ENCODE measurements at regions not wholly inside any gene's neighbourhood (a gene's known extent, or its start where the extent isn't known, plus 50 kb on each side); places are given as distances from the start of the nearest gene placed in this dataset.

DNA sequence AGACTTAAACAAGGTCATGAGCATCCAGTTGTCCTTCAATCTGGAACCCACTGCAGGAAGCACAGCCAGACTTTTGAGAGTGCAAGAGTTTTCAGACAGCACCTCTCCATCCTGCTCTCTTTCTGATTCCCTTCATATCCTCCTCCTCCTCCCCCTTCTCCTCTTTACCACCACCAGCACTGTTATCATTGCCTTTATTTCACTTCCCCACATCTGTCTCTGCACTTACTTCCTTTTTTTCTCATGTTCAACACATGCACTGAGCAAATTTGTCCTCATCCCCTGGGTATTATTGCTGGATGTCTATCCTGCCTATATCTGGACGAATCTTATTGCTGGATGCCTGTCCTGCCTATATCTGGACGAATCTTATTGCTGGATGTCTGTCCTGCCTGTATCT lies 554.8 kb downstream of the DHX35 start:
- no peak for DNase-seq

DNA sequence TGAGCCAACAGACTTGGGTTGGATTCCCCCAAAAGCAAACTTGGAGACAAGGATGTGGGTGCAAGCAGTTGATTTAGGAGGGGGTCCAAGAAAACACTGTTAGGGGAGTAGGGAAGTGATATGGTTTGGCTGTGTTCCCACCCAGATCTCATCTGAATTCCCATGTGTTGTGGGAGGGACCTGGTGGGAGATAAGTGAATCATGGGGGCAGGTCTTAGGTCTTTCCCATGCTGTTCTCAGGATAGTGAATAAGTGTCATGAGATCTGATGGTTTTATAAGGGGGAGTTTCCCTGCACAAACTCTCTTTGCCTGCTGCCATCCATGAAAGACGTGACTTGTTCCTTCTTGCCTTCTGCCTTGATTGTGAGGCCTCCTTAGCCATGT lies 542.6 kb downstream of the DHX35 start:
- DNase-seq: no peak

DNA sequence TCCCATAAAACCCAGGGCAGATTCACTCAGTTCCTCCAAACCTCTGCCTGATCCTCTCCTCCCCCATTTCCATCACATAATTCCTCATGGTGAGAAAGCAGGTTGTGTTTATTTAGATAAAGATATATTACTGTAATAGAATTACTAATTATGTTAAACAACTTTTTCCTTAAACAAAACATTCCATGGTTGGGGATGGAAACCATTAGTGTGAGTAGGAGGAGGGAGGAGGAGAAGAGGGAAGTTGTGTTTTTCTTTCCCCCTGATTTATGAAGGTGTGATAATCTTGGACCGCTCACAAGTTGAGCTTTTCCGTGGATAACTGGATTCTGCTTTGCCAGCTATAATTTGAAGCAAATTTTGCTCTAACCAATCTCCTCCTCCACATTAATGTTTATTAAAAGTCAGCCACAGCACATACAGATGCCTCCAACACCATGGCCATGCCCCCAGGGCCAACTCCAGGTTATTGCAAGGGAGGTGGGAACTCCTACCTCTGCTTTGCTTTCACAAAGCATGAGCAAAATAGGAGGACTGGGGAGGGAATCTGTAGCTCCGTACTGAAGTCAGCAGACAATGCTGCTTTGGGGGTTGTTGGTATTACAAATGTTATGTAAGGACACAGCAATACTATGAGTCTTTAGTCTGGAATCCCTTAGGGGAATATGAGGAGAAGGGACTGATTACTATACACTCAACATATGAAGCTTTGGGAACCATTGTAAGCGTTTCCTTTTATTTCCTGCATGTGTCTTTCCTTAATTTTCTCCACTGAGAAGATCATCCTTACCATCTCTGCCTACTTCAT lies 542.0 kb downstream of the DHX35 start:
- no peak for DNase-seq

DNA sequence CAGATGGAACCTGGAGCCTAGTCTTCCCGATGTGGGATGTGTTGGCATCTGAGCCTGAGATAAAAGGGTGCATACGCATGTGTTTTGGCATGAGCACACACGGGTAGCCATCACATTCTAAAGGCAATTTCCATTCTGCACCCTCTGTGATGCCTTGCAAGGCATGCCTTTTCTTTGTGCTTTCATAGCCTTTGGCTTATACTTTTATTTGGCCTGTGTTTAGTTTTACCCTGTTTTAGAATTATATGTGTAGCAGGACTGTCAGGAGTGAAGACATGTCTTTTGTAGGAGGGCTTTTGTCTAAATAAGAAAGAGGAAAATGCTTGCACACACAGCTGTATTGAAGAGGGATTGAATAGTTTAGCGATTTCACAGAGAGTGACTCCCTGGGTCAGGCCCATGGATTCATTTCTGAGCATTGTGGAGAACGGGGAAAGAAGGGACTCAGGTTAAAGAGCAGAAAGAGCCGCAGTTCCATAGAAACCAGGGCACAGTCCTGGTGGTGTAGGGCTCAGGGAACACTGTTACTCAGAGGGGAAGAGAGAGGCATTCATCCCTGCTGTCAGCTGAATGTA lies 530.2 kb downstream of the DHX35 start:
- DNase-seq: no peak

- no peak for DNase-seq
Observed at GRCh38 chr20:39491711-39492110, 529.6 kb downstream of the DHX35 start.

GRCh38 chr20:39489986-39490560 lies 527.9 kb downstream of the DHX35 start:
- DNase-seq: no peak

DNA sequence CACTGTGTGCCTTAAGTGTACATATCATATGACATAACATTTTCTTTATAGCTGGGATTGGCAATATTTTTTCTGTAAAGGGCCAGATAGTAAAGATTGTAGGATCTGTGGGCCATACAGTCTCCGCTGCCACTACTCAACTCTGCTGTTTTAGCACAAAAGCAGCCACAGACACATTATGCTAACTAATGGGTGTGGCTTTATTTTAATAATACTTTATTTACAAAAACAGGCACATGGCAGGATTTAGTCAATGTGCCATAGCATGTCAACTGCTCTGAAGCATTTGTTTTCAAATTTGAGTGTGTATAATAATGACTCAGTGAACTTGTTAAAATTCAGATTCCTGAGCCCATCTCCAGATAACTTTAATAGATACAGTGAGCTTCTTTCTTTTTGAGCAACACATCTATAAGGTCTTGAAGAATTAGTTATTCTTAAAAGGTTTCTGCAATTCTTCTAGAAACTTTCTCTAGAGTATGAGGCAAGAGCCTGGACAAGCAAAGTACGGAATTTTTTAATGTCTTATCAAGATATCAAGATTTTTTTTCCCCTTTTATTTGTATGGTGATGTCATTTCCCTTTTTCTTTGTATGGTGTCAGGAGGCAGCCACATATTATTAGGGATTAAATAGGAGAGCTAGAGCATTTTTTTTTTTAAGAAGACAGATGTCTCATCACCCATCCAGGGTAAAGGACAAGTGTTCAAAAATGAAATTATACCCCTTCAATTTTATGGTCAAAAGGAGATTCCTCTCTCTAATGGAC lies 518.3 kb downstream of the DHX35 start:
- DNase-seq: no peak

GRCh38 chr20:39479196-39479810 lies 517.2 kb downstream of the DHX35 start:
- no peak for DNase-seq

- no peak for DNase-seq
Observed at GRCh38 chr20:39474879-39475278, 512.7 kb downstream of the DHX35 start.

DNA sequence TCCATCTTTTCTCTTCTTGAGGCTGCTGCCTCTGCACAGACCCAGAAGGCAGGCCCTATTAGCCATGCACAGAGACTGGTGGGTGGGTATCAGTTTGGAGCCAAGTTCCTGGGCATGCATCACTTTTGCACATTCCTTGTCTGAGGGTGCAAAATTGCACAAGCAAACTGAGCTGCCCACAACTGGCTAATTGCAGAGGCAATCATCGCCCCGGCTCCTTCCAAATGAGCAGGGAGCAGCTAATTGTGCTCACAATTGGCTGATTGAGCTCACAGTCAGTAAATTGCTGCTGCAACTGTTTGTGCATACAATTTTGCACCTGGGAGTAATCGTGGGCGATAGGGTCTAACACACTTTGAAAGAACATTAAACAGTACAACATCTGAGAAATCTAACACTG lies 511.4 kb downstream of the DHX35 start:
- no peak for DNase-seq

- no peak for DNase-seq
Observed at GRCh38 chr20:39468703-39469102, 506.6 kb downstream of the DHX35 start.

DNA sequence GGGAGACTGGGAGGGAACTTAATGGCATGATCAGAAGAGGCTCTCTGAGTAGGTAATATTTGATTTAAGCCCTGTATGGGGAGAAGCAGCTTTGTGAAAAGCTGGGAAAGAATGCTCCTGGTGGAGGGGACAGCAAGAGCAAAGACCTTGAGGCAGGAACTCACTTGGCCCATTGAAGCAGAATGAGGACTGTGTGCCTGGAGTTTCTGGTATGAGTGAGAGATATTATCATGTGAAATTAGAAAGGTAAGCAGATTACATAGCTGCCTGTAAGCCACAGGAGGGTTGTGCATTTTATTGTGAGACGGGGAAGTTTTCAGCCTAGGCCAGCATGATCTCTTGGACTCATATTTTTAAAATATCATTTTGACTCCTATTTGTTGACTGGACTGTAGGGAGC lies 502.1 kb downstream of the DHX35 start:
- peak; percentile 14 for DNase-seq

GRCh38 chr20:39462416-39462945 lies 500.3 kb downstream of the DHX35 start:
- DNase-seq: no peak

GRCh38 chr20:39458452-39458851 lies 496.3 kb downstream of the DHX35 start:
- DNase-seq: no peak

- no peak for DNase-seq
Observed at GRCh38 chr20:39453890-39454289, 491.7 kb downstream of the DHX35 start.

DNA sequence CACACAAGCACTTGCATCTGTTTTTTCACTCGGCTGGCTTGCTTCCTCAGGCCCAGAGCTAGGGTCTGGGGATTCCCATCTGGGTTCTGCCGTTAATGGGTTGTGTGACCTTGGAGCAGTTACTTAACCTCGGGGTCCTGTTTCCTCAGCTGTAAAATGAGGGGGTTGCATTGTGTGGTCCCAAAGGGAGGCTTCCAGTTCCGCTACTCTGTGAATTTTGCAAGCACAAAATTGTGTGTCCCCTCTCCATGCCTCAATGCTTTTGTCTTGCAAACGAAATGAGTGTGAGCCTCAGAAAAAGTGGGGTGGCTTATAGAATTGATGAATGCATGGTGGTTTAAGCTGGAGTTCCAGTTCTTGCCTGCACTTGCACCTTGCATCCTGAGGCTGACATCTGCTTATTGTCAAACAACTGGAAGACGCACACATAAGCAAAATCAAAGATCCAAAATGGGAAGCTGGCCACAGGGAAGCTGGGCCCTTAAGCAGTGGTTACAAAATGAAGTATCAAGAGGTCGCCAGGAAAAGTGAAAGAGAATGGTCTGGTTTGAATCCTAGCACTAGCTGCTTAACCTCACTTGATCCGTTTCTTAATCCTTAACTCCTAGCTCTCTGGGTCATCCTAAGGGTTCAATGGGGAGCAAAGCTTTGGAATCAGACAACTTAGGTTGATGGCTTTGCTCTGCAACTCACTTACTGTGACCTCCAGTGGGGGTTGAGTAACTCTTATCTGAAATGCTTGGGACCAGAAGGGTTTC lies 490.6 kb downstream of the DHX35 start:
- DNase-seq: no peak

GRCh38 chr20:39451386-39451785 lies 489.2 kb downstream of the DHX35 start:
- DNase-seq: no peak

GRCh38 chr20:39446397-39446796 lies 484.3 kb downstream of the DHX35 start:
- no peak for DNase-seq

- DNase-seq: no peak
Observed at GRCh38 chr20:39445095-39445494, 483.0 kb downstream of the DHX35 start.

GRCh38 chr20:39433466-39433865 lies 471.3 kb downstream of the DHX35 start:
- DNase-seq: no peak

DNA sequence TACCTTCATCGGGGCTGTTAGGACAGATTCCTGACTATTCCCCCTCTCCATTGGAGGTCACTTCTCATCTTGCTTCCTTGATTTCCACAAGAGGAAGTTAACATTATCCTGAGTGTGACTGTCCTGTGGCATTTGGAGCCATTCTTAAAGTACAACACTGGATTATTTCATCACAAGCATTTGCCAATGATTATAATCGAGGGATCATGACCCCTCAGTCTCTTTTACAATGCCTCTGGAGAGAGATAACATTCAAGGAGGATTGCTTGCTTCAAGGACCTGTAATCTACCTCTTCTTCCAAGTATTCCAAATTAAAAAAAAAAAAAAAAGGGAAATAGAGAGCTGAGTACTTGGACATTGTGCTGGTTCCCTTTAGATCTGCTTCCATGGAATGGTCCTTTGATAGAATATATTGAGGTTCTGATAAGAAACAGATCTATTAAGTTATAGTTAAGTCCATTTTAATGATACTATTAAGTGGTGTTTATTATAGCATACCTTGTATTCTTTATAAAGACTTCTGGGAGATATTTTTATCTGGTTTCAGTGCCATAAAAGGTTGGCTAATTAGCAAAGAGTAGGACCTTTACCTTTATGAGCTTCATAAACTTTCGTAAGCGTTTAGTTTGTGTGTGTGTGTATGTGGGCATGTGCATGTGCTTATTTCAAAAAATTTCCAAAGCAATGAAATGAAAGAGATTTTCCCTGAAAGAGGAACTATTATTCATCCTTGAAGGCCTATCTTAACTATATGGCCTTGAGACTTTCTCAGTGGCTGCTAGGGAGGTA lies 469.1 kb downstream of the DHX35 start:
- no peak for DNase-seq
